Sigmoid colon (tissue), 6 donors: ENCODE measurements at regions not wholly inside any gene's neighbourhood (a gene's known extent, or its start where the extent isn't known, plus 50 kb on each side); places are given as distances from the start of the nearest gene placed in this dataset.
A peak's percentile ranks its signal among the peaks of the same experiment; 100 is the strongest.

ENCODE experiments used
- DNase-seq: peaks from one replicate; pipeline ENCODE4 v3.0.0-alpha.2; 2019
- H3K27ac ChIP-seq, 4 donors: fragments of 200-600 bp; sonication (generic); one replicate each; pipeline ENCODE4 v1.5.1; 2016 to 2019; ENCODE audit warnings: mild to moderate bottlenecking in 1 of 4
- H3K27me3 ChIP-seq, 3 donors: fragments of 200-600 bp; sonication (generic); one replicate each; pipeline ENCODE4 v1.5.1; 2019; ENCODE audit warnings: mild to moderate bottlenecking in 1 of 3
- H3K36me3 ChIP-seq, 4 donors: fragments of 200-600 bp; sonication (generic); one replicate each; pipeline ENCODE4 v1.5.1; 2016 to 2019
- H3K4me1 ChIP-seq, 4 donors: fragments of 200-600 bp; sonication (generic); one replicate each; pipeline ENCODE4 v1.5.1; 2017 to 2019
- H3K4me3 ChIP-seq, 4 donors: fragments of 200-600 bp; sonication (generic); one replicate each; pipeline ENCODE4 v1.5.1; 2017 to 2019; ENCODE audit warnings: mild to moderate bottlenecking in 2 of 4, moderate library complexity in 1 of 4
- H3K9me3 ChIP-seq, 4 donors: fragments of 200-600 bp in 3 of 4; sonication (generic) in 3 of 4; one replicate each; pipeline versions ENCODE4 v1.5.1 to v1.6.1; 2013 to 2019
- EP300 ChIP-seq, 4 donors: sonication (generic); formaldehyde crosslinking; IDR thresholded peaks; one replicate each; pipeline ENCODE4 v1.6.1; 2017; ENCODE audit warnings: antibody characterized with exemption in 4 of 4
- POLR2A ChIP-seq, 2 donors: fragments of 450-650 bp; IDR thresholded peaks; one replicate each; pipeline ENCODE4 v1.6.1; 2016; ENCODE audit warnings: antibody characterized with exemption in 2 of 2, mild to moderate bottlenecking in 2 of 2, moderate library complexity in 2 of 2
- POLR2AphosphoS5 ChIP-seq, 4 donors: sonication (generic); formaldehyde crosslinking; IDR thresholded peaks; one replicate each; pipeline ENCODE4 v1.6.1; 2017; ENCODE audit warnings: antibody characterized with exemption in 4 of 4
- WGBS, 2 donors: extraction: QIAGEN DNeasy Blood & Tissue Kit; methylation state at CpG; one replicate each; pipeline ENCODE4 v1.1.7; 2013; 5-methylcytosine and 5-hydroxymethylcytosine counted together
- intact Hi-C: fragments of 100-400 bp; cut with DNase I; formaldehyde crosslinking; loops from one replicate; pipeline ENCODE4 v1.15.1; 2023
- TF ChIP-seq, protein P1 (sequence below), 4 experiments: fragments of 450-650 bp in 3 of 4; fragments of 200-600 bp in 1 of 4; IDR thresholded peaks; one replicate each; pipeline ENCODE4 v1.5.1; 2016 to 2019; ENCODE audit warnings: antibody characterized with exemption in 4 of 4, mild to moderate bottlenecking in 3 of 4, moderate library complexity in 2 of 4
- donor health status: healthy with polysubstance abuse.
- donor health status: healthy.

DNA sequence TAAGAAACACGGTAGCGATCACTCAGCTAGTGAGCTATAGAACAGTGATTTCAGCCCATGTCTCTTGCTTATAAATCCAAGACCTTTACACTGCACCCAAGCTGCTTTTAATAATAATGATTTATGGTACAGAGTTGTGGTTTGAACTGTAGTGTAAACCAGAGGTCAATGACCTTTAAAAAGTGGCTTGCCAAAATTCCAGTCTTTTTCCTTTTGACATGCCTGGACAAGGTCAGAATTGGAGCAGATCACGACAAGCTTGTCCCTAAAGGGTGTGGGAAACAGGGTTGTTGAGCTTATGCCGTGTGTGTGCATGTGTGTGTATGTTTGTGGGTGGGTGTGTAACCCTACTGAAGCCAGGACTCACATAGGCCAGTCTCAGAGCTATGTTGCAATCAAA lies 225.3 kb upstream of the CLINT1 start:
- no peaks in the 10 kb centered on the region for H3K27me3 ChIP-seq
- no peaks in the 10 kb centered on the region for H3K9me3 ChIP-seq
- H3K27ac ChIP-seq: no peak overlapping the region
- intact Hi-C loops: no loop called here
- no peaks in the 10 kb centered on the region for H3K4me1 ChIP-seq
- H3K36me3 ChIP-seq: no peaks in the 10 kb centered on the region
- 72 to 80% methylated on average over 4 of the region's 4 CpGs for WGBS, 2 donors
- no peak for DNase-seq
- H3K4me3 ChIP-seq: no peak overlapping the region
- TF ChIP-seq, protein P1, sequence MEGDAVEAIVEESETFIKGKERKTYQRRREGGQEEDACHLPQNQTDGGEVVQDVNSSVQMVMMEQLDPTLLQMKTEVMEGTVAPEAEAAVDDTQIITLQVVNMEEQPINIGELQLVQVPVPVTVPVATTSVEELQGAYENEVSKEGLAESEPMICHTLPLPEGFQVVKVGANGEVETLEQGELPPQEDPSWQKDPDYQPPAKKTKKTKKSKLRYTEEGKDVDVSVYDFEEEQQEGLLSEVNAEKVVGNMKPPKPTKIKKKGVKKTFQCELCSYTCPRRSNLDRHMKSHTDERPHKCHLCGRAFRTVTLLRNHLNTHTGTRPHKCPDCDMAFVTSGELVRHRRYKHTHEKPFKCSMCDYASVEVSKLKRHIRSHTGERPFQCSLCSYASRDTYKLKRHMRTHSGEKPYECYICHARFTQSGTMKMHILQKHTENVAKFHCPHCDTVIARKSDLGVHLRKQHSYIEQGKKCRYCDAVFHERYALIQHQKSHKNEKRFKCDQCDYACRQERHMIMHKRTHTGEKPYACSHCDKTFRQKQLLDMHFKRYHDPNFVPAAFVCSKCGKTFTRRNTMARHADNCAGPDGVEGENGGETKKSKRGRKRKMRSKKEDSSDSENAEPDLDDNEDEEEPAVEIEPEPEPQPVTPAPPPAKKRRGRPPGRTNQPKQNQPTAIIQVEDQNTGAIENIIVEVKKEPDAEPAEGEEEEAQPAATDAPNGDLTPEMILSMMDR (IDR thresholded peaks at IDR 0.05): no peak
- no peak for TF ChIP-seq POLR2A (IDR thresholded peaks at IDR 0.05)
- TF ChIP-seq EP300 (IDR thresholded peaks at IDR 0.05): no peak
- no peak for TF ChIP-seq POLR2AphosphoS5 (IDR thresholded peaks at IDR 0.05)

DNA sequence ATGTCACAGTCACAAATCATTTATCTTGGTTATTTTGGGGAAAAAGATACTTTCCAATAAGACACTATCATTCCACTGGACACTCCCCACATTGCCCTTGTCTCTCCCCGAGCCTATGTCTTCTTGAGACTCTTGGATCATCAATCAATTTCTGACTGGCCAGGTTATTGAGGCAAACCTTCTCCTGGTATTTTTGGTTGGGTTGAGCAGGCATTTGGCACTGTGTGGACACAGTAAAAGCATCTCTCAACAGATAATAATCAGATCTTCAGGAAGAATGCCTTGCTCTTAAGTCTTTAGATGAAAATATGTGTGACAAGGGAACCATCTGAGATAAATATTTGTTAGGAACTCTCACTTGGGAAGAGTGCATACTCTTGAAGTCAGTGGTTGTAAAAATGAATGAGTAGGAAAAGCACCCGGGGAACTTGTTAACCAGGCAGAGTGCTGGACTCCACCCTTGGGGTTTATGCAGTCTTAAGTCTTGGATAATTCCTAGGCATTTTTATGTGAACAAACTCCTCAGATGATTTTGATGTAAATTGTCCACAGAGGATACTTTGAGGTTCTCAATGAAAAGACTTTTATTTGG lies 223.8 kb upstream of the CLINT1 start:
- Histone ChIP-seq H3K4me1 (no peaks in the 10 kb centered on the region), H3K27ac (no peak overlapping the region)

DNA sequence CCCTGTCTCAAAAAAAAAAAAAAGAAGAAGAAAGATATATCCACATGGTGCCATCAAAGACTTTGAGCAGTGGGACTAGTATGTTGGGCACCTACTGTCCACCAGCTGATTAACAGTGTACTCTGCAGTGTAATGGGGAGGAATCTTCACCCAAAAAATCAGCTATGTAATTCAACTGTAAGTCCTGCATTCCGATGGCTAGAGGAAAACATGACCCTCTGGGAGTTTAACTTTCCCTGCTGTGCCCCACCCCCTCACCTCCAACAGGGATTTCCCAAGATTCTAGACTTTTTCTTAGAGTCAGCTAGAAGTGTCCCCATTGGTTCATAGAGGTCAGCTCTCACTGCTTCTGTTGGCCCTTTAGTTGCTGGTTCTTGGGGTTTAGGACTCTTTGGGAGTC lies 221.2 kb upstream of the CLINT1 start:
- 71 to 88% methylated on average over 1 of the region's 1 CpG for WGBS, 2 donors
- intact Hi-C loops: no loop called here

More for the DNA sequence above, 223.8 kb upstream of the CLINT1 start:
- DNase-seq: no peak
- H3K27me3 ChIP-seq: no peaks in the 10 kb centered on the region
- no peaks in the 10 kb centered on the region for H3K9me3 ChIP-seq
- H3K36me3 ChIP-seq: no peaks in the 10 kb centered on the region
- TF ChIP-seq, protein P1 (IDR thresholded peaks at IDR 0.05): no peak
- TF ChIP-seq POLR2A (IDR thresholded peaks at IDR 0.05) (no peak), POLR2AphosphoS5 (IDR thresholded peaks at IDR 0.05) (no peak), EP300 (IDR thresholded peaks at IDR 0.05) (no peak)
- 64 to 82% methylated on average over 2 of the region's 2 CpGs for WGBS, 2 donors
- intact Hi-C loops: no loop called here
- no peak overlapping the region for H3K4me3 ChIP-seq

DNA sequence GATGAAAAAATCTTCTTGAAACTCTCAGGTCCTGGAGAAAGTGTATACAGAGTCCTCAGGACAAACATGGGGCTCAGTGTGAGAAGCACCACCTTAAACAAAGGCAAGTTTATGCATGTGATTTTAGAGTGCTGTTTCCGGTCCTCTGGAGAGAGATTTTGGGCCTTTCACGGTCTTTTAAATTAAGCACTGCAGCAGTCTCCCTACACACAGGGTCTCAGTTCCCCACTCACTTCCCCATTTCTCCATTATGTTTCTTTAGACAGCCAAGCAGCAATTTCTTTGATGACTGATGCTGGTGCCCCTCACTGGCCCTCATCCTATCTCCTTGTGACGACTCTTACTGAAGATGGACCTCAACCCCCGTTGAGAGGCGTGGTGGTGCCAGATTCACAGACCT lies 220.2 kb upstream of the CLINT1 start:
- 87 to 90% methylated on average over 5 of the region's 5 CpGs for WGBS, 2 donors
- Histone ChIP-seq H3K36me3 (no peaks in the 10 kb centered on the region), H3K27me3 (no peaks in the 10 kb centered on the region), H3K27ac (no peak overlapping the region), H3K4me3 (no peak overlapping the region), H3K4me1 (no peaks in the 10 kb centered on the region), H3K9me3 (no peaks in the 10 kb centered on the region)
- intact Hi-C loops: loop anchor here (5.0 to 10.0 kb wide), 3 partner anchors 264 to 1053 kb away; no protein-coding TSS in a partner anchor
- DNase-seq: no peak
- TF ChIP-seq POLR2A (IDR thresholded peaks at IDR 0.05) (no peak), POLR2AphosphoS5 (IDR thresholded peaks at IDR 0.05) (no peak), EP300 (IDR thresholded peaks at IDR 0.05) (no peak)
- TF ChIP-seq, protein P1 (IDR thresholded peaks at IDR 0.05): no peak

More for the DNA sequence above, 221.2 kb upstream of the CLINT1 start:
- Histone ChIP-seq H3K4me1 (no peaks in the 10 kb centered on the region), H3K27ac (no peak overlapping the region), H3K4me3 (no peak overlapping the region), H3K9me3 (no peaks in the 10 kb centered on the region), H3K27me3 (no peaks in the 10 kb centered on the region), H3K36me3 (no peaks in the 10 kb centered on the region)
- TF ChIP-seq POLR2AphosphoS5 (IDR thresholded peaks at IDR 0.05): no peak
- no peak for TF ChIP-seq EP300 (IDR thresholded peaks at IDR 0.05)
- TF ChIP-seq POLR2A (IDR thresholded peaks at IDR 0.05): no peak
- no peak for DNase-seq

DNA sequence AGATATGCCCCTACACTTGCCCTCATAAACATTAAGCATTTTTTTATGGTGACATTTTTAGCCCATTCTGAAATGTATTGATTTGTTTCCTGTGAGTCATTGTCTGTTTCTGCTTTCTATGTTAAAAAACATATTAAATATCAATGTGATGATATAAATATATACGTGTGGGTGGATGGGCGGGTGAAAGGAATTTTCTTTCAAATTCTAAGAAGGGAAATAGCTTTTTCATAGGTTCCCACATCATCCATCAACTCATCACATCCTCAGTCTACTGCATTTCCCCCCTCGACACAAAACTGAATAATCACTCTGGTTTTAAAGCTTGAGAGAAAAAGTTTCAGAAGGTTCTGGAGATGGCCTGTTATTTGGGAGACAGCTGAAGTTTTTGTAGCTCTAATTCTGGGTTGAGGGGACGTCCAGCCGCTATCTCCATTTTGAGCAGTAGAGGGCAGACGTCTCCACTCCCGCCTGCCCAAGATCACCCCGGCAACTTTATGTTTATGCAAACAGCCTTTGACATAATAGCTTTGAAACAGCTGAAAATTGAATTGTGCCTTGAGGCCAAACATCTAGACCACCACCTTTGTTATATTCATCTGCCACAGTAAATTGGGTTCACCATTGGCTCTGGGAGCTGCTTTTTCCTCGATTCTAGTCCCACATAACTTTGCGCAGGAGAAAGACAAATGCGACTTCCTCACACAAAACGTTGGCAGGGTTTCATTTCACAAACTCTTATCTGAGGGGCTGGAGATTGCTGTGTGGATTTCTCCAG lies 216.2 kb upstream of the CLINT1 start:
- Histone ChIP-seq H3K4me3 (peak overlapping the region in 3 of 4 donors; percentile 23 to 38 (median 31)), H3K27me3 (no peaks in the 10 kb centered on the region), H3K27ac (peak overlapping the region in 3 of 4 donors; percentile 20 to 47 (median 34)), H3K36me3 (no peaks in the 10 kb centered on the region), H3K9me3 (no peaks in the 10 kb centered on the region), H3K4me1 (no peaks in the 10 kb centered on the region)
- intact Hi-C loops: loop anchor here (2.0 to 10.0 kb wide), 4 partner anchors 260 to 1057 kb away; no protein-coding TSS in a partner anchor
- peak; percentile 77 for DNase-seq
- no peak for TF ChIP-seq EP300 (IDR thresholded peaks at IDR 0.05)
- TF ChIP-seq, protein P1 (IDR thresholded peaks at IDR 0.05): peak; percentile 38 to 81 (median 58)
- 18 to 19% methylated on average over 12 of the region's 12 CpGs for WGBS, 2 donors
